Erythroblast (primary cell): ENCODE measurements at regions not wholly inside any gene's neighbourhood (a gene's known extent, or its start where the extent isn't known, plus 50 kb on each side); places are given as distances from the start of the nearest gene placed in this dataset.
"Not testable (repeated sequence)": the region's sequence is repeated elsewhere in the genome, so short reads cannot be mapped to it uniquely, and the experiment has no call there.

Experiments
- DNase-seq, 2 experiments: peaks; one replicate each; lab custom pipeline; 2025; lab: John Stamatoyannopoulos, UW
- GATA1 ChIP-seq: IDR thresholded peaks from 2 replicates; pipeline ENCODE4 v1.6.1; 2011; ENCODE audit warnings: low read depth, mild to moderate bottlenecking, control low read depth, low read length, moderate library complexity
- POLR2A ChIP-seq: IDR thresholded peaks from 2 replicates; pipeline ENCODE4 v1.6.1; 2011; ENCODE audit warnings: mild to moderate bottlenecking, low read length

DNA sequence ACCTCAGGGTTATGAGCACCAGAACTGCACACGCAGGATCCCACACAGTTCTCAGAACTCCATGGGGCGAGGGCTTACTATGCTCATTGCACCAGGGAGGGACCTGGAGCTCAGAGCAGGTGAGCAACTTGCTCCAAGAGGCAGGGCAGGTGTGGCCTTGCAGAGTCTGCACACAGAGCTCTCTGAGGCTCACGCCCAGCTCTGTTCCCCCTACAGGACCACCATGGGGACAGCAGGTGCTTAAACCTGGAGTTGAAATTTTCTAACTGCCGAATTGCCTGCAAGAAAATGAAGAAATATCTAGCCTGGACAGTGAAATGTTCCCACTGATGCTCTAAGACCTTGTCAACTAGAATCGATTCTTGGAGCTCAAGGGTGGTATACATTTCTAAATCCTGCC, 49.9 kb upstream of the MSMB start:
- not testable (repeated sequence) for DNase-seq

DNA sequence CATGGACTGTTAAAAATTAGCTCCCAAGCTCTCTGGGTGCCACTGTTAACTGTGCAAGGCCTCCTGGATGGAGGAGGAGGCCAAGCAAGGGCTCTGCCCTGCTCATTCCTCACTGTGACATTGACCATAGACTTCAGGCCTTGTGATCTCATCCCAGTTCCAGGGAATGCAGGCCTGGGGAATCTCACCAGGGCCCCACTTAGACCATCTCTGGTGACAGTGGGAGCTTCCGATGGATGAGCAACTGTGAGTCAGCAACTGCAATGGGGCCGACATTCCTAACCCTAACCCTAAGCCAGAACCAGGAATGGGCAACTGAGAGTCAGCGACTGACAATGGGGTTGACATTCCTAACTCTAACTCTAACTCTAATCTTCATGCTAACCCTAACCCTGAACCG, 50.4 kb upstream of the MSMB start:
- no peak for DNase-seq
- TF ChIP-seq GATA1, result no peak
- no peak for TF ChIP-seq POLR2A

DNA sequence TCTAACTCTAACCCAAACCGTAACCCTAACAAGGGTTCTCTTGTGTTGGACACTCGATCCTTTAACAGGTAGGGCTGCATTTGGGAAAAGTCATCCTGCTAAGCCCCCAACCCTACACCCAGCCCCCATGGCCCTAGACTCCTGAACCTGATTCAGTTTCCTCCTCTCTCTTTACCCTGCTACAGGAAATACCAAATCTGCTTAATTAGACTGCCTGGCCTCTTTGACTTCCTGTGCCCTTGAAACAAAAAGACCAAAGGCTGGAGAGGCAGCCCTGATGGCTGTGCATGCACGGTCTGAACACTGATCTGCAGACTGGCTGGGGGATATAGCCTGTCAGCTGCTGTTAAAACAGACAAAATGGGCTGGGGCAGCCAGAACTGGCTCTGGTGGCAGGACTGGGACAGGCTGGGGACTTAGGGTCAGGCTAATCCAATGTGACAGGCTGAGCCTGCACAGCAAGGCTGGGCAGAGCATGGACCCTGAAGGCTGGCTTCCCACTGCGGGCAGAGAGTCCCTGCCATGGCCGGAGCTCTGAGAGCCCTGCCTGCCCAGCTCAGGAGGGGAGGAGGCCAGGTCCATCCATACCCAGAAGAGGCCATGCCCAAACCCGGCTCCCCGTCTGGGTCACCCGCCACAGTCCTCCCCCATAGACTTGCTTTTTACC, 51.0 kb upstream of the MSMB start:
- DNase-seq, result no peak

DNA sequence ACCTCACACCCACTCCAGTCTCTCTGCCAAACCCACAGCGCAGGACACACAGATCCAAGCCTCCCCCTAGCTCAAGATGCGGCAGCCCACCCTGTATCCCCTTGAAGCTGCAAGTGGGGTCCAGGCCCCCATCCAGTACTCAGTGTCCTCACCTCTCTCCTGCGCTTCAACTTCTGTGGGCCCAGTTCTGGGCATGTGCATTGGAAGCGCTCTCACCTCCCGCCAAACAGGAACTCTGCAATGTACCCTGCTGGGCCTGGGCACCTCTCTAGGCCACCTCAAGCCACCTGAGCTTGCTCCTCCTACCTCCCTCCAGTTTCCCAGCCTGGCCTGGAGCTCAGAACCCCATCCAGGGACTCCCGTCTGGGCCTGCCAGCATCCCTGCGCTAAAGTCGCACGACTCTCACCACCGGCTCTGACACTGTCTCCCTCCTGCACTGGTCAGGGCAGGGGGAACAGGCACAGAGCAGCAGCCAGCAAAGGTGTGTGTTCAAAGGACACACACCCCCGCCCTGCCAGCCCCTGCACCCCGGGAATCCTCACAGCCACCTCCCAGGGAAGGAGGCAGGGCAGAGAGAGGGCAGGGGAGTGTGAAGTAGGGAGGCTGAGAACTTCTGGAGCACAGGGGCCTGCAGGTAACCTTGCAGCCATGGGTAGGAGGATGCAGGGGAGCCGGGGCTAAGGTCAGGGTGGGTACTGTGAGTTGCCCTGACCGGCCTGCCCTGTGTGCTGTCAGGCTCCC, 51.7 kb upstream of the MSMB start:
- TF ChIP-seq GATA1 (no peak), POLR2A (no peak)
- DNase-seq, result no peak

More for the DNA sequence above, 51.0 kb upstream of the MSMB start:
- TF ChIP-seq POLR2A (no peak), GATA1 (no peak)

DNA sequence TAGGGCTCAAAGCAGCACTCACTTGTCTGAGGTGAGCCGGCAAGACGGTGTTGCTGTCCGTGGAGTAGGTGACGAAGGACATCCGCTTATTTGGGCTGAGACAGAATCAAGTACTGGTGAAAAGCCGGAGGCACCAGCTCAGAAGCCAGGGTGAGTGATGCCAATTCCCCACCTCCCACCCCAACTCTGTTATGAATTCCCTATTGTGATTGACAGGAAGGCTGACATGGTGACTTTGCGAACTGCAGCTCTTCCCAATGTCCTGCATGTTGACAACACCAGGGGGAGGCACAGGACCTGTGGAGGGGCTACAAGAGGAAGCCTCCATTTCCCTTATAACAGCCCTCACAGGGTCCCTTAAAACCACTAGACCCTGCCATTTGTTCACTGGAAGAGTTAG, 52.3 kb upstream of the MSMB start:
- peak; percentile 51 to 57 for DNase-seq
- no peak for TF ChIP-seq POLR2A
- TF ChIP-seq GATA1, result no peak

DNA sequence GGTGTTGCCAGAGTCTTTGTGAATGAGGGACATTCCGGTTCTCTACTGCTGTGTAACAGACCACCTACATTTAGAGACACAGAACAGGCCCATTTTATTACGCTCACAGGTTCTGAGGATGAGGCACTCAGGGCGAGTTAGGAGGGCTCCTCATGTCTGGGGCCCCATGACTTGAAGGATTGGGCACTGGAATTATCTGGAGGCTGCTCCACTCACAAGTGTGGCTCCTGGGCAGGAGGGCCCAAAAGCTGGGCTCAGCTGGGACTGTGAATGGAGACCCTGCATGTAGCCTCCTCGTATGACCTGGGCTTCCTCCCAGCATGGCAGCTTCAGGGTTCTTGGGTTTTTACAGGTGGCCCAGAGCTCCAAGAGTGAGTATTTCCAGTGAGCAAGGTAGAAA, 52.9 kb upstream of the MSMB start:
- DNase-seq, result not testable (repeated sequence)

DNA sequence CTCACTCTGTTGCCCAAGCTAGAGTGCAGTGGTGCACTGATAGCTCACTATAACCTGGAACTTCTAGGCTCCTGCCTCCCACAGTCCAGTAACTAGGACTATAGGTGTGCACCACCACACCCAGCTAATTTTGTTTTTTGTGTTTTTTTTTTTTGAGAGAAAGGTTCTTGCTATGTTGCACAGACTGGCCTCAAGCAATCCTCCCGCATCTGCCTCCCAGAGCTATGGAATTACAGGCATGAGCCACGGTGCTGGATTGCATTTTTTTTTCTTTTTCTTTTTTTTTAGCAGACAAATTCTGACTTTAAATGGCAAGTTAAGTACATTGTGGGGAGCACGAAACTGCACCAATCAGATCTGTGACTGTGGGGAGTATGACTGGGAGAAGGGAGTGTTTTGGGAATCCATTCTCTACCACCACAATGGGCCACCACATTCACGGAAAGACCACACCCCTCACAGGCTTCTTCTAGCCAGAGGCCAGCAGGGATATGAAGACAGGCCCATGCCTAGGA, 58.1 kb upstream of the MSMB start:
- TF ChIP-seq GATA1, result no peak
- TF ChIP-seq POLR2A, result no peak
- DNase-seq, result no peak

DNA sequence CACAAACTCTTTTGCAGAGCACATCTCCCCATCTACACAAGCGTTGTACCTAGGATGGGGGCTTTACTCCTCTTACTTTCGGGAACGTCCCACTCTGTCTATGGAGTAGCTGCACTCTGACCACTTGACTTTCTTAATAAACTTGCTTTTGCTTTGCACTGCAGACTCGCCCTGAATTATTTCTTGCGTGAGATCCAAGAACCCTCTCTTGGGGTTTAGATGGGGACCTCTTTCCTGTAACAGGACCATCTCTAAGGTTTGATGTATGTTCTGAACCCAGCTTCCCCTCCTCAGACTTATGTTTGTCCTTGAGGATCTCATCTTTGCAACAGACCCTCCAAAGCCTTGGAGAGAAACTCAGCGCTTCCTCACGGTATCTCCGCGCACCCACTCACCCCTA, 59.3 kb upstream of the MSMB start:
- DNase-seq, result not testable (repeated sequence)

DNA sequence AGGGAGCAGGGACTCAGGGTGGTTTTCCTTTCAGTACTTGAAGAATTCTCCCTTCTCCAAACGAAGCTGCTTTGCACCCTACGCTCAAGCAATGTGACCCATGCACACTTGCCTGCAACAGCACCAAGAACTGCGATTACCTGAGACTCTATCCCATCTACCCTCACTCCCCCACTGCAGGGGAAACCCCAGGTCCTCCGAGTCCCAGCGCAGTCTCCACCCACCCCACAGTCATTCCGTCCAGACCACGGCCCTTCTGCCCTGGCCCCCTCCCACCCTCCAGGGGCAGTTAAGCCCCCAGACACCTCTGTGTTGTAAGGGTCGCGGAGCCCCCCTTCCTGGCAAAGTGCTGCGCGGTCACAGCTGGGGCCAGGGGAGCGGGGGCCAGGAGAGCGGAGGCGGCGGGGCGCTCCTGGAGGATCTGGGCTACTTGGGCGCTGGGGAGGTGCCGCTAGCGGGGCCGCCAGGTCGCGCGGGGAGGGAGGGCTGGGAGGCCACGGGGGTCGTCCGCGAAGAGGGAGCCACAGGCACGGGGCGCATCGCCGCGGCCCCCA, 59.9 kb upstream of the MSMB start:
- DNase-seq, result peak in 1 of 2 experiments; percentile 63

DNA sequence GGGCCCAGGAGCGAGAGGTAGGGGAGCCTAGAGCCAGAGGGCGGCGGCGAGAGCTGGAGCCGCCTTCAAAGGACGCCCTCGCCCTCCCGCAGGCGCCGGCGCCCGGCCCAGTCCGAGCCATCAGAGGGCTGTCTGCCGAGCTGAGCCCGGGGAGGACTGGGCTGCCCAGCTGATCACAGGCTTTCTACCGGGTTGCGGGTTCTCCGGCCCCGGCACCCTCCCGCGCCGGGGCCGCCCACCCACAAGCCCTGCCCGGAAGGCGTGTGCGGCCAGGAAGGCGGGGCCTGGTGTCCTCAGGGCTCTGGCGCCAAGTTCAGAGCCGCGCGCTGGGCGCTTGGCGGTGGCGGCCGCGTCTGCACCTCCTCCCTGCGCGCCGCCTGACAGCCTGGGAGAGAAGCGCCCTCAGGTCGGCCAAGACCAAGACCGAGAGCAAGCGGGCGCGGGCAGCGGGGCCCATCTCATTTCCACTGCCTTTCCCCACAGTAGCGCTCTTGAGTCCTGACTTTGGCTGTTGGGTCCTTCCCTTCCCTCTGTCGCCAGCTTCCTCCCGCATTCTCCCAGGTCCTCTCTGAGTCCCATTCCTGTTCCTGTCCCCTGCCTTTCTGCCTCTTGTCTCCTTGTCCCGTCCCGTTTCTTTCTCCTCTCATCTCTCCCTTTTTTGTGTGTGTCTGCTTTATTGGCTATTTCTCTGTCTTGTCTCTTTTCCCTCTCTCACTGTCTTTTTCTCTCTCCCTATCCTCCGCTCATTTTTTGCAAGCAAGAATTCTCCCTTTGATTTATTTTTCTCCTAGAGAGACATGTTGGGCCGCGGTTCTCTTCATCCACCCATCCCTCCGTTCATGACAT, 60.6 kb upstream of the MSMB start:
- peak; percentile 80 for TF ChIP-seq POLR2A
- TF ChIP-seq GATA1, result no peak

DNA sequence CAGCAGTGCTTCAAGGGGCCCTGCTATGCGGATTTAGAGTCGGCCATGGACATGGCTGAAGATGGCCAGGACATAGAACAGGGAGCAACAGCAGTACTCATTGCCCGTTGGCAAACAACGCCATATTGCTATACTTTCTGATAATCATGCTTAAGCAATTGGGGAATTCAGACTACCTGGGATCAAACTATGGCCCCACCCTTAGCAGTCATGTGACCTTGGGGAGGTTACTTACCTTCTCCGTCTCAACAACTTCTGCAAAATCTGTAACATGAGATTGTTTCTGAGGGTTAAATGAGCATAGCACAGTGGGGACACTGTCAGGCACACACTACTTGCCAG, 62.1 kb upstream of the MSMB start:
- not testable (repeated sequence) for DNase-seq

More for the DNA sequence above, 60.6 kb upstream of the MSMB start:
- DNase-seq, result peak; percentile 88 to 92

DNA sequence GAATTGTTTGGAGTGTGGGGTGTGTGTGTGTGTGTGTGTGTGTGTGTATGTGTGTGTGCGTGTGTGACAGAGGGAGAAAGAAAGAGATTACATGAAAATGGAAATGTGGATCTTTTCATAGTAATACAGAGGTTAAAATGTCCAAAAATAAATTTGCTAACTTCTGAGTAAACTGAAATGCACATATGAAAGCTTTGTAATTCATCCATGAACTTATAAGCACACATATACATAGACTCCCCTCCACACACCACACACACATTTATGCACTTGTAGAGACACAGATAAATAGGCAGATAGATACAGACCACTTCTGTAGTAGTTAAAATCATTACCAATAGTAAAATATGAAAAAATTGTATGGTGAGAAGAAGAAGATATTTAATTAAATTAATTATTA, 108.2 kb upstream of the MSMB start:
- DNase-seq, result not testable (repeated sequence)

DNA sequence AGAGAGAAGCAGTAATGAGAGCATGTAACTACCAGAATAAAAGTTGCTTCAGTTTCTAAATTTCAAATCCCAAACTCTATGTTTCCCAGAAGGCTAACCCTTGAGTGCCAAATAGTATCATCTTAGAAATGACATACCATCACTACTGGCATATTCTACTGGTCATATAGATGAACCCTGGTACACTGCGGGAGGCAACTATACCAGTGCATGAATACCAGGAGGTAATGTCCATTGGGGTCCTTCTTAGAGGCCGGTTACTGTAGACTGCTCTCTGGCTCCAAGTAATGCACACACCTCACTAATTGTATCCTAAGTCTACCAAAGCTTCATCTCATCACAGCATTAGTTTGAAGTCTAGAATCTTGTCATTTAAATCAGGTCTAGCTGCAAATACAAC, 108.6 kb upstream of the MSMB start:
- not testable (repeated sequence) for DNase-seq

DNA sequence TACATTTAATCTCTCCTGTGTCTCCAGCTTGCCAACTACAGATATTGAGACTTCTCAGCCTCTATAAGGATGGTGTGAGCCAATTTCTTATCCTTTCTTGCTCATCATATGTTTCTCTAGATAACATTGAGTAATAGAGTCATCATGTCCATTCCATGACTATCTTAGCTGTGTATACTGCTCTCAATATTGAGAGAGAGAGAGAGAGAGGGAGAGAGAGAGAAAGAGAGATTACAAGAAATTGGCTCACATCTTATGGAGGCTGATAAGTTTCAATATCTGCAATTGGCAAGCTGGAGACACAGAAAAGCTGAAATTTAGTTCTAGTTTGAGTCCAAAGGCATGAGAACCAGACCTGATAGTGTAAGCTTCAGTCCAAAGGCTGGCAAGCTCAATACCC, 110.8 kb upstream of the MSMB start:
- peak; percentile 86 to 93 for DNase-seq

DNA sequence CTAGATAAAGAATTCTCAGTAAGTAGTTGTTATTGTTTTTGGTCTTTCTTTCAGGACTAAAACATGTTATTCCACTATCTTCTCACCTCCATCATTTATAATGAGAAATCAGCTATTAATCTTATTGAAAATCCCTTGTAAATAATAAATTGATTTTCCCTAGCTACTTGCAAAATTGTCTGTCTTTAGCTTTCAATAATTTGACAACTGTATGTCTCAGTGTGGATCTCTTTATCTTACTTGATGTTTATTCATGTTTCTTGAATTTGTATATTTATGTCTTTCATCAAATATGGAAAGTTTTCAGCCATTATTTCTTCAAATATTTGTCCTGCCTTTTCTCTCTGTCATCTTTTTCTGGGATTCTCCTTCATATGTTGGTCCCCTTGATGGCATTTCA, 117.1 kb upstream of the ANTXRL start:
- no peak for DNase-seq
- TF ChIP-seq POLR2A, result no peak
- TF ChIP-seq GATA1, result no peak

DNA sequence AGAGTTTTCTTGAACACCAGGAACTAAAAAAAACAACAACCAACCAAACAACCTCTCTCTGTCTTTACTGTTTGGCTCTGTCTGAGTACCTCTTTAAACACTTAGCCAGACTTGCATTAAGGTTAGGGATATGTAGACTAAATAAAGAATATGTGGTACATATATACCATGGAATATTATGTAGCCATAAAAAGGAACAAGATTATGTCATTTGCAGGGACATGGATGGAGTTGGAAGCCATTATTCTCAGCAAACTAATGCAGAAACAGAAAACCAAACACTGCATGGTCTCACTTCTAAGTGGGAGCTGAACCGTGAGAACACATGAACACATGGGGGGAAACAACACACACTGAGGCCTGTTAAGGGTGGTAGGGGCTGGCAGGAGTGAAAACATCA, 116.0 kb upstream of the ANTXRL start:
- TF ChIP-seq GATA1, result no peak
- TF ChIP-seq POLR2A, result no peak
- no peak for DNase-seq
